Gastrocnemius medialis (tissue), 4 donors: ENCODE measurements at regions not wholly inside any gene's neighbourhood (a gene's known extent, or its start where the extent isn't known, plus 50 kb on each side); places are given as distances from the start of the nearest gene placed in this dataset.

Experiments
- POLR2A ChIP-seq, 2 donors: fragments of 450-650 bp; IDR thresholded peaks; one replicate each; pipeline ENCODE4 v1.6.1; 2017; ENCODE audit warnings: antibody characterized with exemption in 2 of 2, mild to moderate bottlenecking in 2 of 2, moderate library complexity in 2 of 2
- TF ChIP-seq, protein P1 (sequence below), 5 experiments: fragments of 450-650 bp in 3 of 5; fragments of 200-600 bp in 2 of 5; sonication (generic) in 2 of 5; IDR thresholded peaks in 4 of 5; conservative IDR thresholded peaks in 1 of 5; 1 replicate in 4 of 5; 2 replicates in 1 of 5; pipeline ENCODE4 v1.5.1; 2016 to 2019; ENCODE audit warnings: antibody characterized with exemption in 5 of 5, mild to moderate bottlenecking in 3 of 5, moderate library complexity in 3 of 5

DNA sequence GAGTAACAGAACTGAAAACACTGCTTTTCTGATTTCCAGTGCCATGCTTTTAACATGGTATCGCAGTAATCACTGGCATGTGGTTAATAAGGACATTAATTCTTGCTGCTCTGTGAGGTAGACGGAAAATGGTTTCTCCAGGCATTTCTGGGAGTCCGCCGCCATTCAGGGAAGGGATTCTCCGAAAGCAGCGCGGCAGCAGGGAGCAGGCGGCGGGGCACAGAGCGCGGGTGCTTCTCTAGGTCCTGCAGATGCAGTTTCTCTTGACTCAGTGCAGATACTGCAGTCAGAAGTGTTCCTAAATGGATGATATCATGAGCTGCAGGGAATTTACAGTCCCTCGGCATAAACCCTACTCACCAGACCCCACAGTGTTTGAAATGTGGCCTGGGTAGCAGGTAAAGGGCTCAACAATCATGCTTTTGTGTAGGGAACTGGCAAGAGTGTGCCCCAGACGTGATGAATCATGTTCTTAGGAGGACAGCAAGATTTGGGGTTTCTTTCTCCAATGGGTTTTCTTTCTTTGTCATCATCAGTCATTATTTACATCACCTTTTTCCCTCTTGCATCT lies 338.6 kb upstream of the ARGLU1 start:
- TF ChIP-seq POLR2A (IDR thresholded peaks at IDR 0.05) = no peak
- TF ChIP-seq, protein P1, sequence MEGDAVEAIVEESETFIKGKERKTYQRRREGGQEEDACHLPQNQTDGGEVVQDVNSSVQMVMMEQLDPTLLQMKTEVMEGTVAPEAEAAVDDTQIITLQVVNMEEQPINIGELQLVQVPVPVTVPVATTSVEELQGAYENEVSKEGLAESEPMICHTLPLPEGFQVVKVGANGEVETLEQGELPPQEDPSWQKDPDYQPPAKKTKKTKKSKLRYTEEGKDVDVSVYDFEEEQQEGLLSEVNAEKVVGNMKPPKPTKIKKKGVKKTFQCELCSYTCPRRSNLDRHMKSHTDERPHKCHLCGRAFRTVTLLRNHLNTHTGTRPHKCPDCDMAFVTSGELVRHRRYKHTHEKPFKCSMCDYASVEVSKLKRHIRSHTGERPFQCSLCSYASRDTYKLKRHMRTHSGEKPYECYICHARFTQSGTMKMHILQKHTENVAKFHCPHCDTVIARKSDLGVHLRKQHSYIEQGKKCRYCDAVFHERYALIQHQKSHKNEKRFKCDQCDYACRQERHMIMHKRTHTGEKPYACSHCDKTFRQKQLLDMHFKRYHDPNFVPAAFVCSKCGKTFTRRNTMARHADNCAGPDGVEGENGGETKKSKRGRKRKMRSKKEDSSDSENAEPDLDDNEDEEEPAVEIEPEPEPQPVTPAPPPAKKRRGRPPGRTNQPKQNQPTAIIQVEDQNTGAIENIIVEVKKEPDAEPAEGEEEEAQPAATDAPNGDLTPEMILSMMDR (IDR thresholded peaks at IDR 0.05 in 4 of 5, conservative IDR thresholded peaks at IDR 0.05 in 1 of 5) = no peak
